SK-N-SH treated with all-trans-retinoic acid at 6 μM for 48 hours (cell line): ENCODE measurements at regions not wholly inside any gene's neighbourhood (a gene's known extent, or its start where the extent isn't known, plus 50 kb on each side); places are given as distances from the start of the nearest gene placed in this dataset.

Experiments used
- ATAC-seq: fragments of 200-7000 bp; cut with Tn5 transposase; 3 replicates; pipeline ENCODE4 v1.9.1; 2020; ENCODE audit warnings: mild to moderate bottlenecking, moderate library complexity
- ARNTL ChIP-seq: fragments of 450-650 bp; formaldehyde crosslinking; IDR thresholded peaks from 2 replicates; pipeline ENCODE4 v1.5.0; 2020; ENCODE audit warnings: low read depth, mild to moderate bottlenecking, moderate library complexity, borderline replicate concordance
- BACH2 ChIP-seq: fragments of 250-450 bp; sonication (Bioruptor Pico); IDR thresholded peaks from 2 replicates; pipeline ENCODE4 v1.9.0; 2021; ENCODE audit warnings: mild to moderate bottlenecking, borderline replicate concordance
- CSDC2 ChIP-seq: fragments of 250-450 bp; sonication (Bioruptor Pico); IDR thresholded peaks from 2 replicates; pipeline ENCODE4 v1.5.0; 2020; ENCODE audit warnings: mild to moderate bottlenecking, moderate library complexity
- CSRNP3 ChIP-seq: fragments of 250-450 bp; sonication (Bioruptor Pico); IDR thresholded peaks from 2 replicates; pipeline ENCODE4 v1.5.1; 2021; ENCODE audit warnings: mild to moderate bottlenecking, moderate library complexity
- ESRRG ChIP-seq: fragments of 250-450 bp; sonication (Bioruptor Pico); IDR thresholded peaks from 2 replicates; pipeline ENCODE4 v1.6.1; 2021; ENCODE audit warnings: mild to moderate bottlenecking
- GLIS3 ChIP-seq: fragments of 250-450 bp; sonication (Bioruptor Pico); IDR thresholded peaks from 2 replicates; pipeline ENCODE4 v1.5.0; 2020; ENCODE audit warnings: mild to moderate bottlenecking, moderate library complexity
- ISL1 ChIP-seq: fragments of 250-450 bp; sonication (Bioruptor Pico); IDR thresholded peaks from 2 replicates; pipeline ENCODE4 v2.1.2; 2022; ENCODE audit warnings: mild to moderate bottlenecking, moderate library complexity
- OSR1 ChIP-seq: fragments of 250-450 bp; sonication (Bioruptor Pico); IDR thresholded peaks from 2 replicates; pipeline ENCODE4 v1.8.0; 2022; ENCODE audit warnings: moderate library complexity, mild to moderate bottlenecking, inconsistent platforms
- PATZ1 ChIP-seq: fragments of 250-450 bp; sonication (Bioruptor Pico); IDR thresholded peaks from 2 replicates; pipeline ENCODE4 v1.8.0; 2020; ENCODE audit warnings: mild to moderate bottlenecking, moderate library complexity, borderline replicate concordance
- PPARA ChIP-seq: fragments of 250-450 bp; sonication (Bioruptor Pico); IDR thresholded peaks from 2 replicates; pipeline ENCODE4 v1.5.0; 2020; ENCODE audit warnings: mild to moderate bottlenecking, borderline replicate concordance
- RARB ChIP-seq: fragments of 250-450 bp; sonication (Bioruptor Pico); IDR thresholded peaks from 2 replicates; pipeline ENCODE4 v1.8.0; 2021; ENCODE audit warnings: mild to moderate bottlenecking, moderate library complexity
- SNAI2 ChIP-seq: fragments of 250-450 bp; sonication (Bioruptor Pico); IDR thresholded peaks from 2 replicates; pipeline ENCODE4 v1.5.0; 2020; ENCODE audit warnings: mild to moderate bottlenecking, moderate library complexity
- TCF4 ChIP-seq: fragments of 250-450 bp; sonication (Bioruptor Pico); IDR thresholded peaks from 2 replicates; pipeline ENCODE4 v1.8.0; 2021; ENCODE audit warnings: mild to moderate bottlenecking, moderate library complexity, borderline replicate concordance
- TOX ChIP-seq: fragments of 250-450 bp; sonication (Bioruptor Pico); IDR thresholded peaks from 2 replicates; pipeline ENCODE4 v1.8.0; 2021; ENCODE audit warnings: mild to moderate bottlenecking, moderate library complexity, borderline replicate concordance
- TSHZ2 ChIP-seq: fragments of 250-450 bp; sonication (Bioruptor Pico); IDR thresholded peaks from 2 replicates; pipeline ENCODE4 v1.5.0; 2020; ENCODE audit warnings: mild to moderate bottlenecking, moderate library complexity
- ZC3H10 ChIP-seq: fragments of 250-450 bp; sonication (Bioruptor Pico); IDR thresholded peaks from 2 replicates; pipeline ENCODE4 v1.5.1; 2021; ENCODE audit warnings: mild to moderate bottlenecking, moderate library complexity
- ZFP30 ChIP-seq: fragments of 450-650 bp; formaldehyde crosslinking; IDR thresholded peaks from 2 replicates; pipeline ENCODE4 v1.5.0; 2022; ENCODE audit warnings: mild to moderate bottlenecking, moderate library complexity
- ZNF565 ChIP-seq: fragments of 450-650 bp; formaldehyde crosslinking; conservative IDR thresholded peaks from 2 replicates; pipeline ENCODE4 v1.5.0; 2020; ENCODE audit warnings: low read depth, mild to moderate bottlenecking, moderate library complexity
- ZNF8 ChIP-seq: fragments of 450-650 bp; formaldehyde crosslinking; IDR thresholded peaks from 2 replicates; pipeline ENCODE4 v1.5.0; 2020; ENCODE audit warnings: mild to moderate bottlenecking, moderate library complexity
- TF ChIP-seq, protein P1 (sequence below): fragments of 250-450 bp; sonication (Bioruptor Pico); IDR thresholded peaks from 2 replicates; pipeline ENCODE4 v1.5.1; 2020; ENCODE audit warnings: low read depth, mild to moderate bottlenecking, moderate library complexity
- TF ChIP-seq, protein P2 (sequence below): fragments of 250-450 bp; sonication (Bioruptor Pico); IDR thresholded peaks from 2 replicates; pipeline ENCODE4 v1.8.0; 2021; ENCODE audit warnings: low read depth, mild to moderate bottlenecking, moderate library complexity, borderline replicate concordance

DNA sequence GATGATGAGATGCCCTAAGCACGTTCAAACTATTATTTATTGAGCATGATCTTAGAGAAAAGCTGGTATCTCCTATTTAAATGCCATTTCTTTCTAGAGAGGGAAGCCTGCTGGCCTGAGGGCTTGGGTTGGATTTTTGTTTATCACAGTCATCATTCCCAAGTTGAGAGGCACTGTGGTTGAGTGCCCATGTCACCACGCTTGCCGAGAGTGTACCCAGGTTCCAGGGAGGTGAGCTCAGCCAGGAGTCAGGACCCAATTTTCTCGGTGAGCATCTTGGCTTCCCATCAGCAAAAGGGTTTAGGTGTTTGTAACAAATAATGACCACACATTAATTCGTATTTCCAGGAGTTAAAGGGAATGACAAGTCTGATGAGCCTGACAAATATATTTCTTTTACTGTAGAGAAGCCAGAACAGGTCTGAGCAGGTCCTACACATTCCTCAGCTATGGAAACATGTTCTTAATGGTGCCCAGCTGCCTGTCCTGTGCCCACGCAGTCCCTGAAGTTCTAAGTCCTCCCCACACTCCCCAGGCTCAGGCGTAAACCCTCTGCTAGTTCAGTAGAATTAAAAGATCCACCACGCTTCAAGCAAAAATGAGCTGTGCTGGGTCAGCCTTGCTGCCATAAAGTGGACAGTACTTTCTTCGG, 258.9 kb upstream of the IRX2 start (continued):
- no peak for TF ChIP-seq ZNF8
- no peak for TF ChIP-seq PPARA (CRISPR knock-in tag)
- TF ChIP-seq ESRRG (CRISPR knock-in tag): no peak
- TF ChIP-seq ISL1 (CRISPR knock-in tag): no peak

- ATAC-seq: no peak
- TF ChIP-seq GLIS3 (CRISPR knock-in tag): no peak
Observed at GRCh38 chr5:3009605-3010004, 258.1 kb upstream of the IRX2 start.

- TF ChIP-seq ESRRG (CRISPR knock-in tag) (no peak), CSDC2 (CRISPR knock-in tag) (no peak), CSRNP3 (CRISPR knock-in tag) (no peak), ZNF565 (no peak), ZC3H10 (CRISPR knock-in tag) (no peak), TSHZ2 (CRISPR knock-in tag) (no peak), PPARA (CRISPR knock-in tag) (no peak), ARNTL (CRISPR knock-in tag) (no peak), OSR1 (CRISPR knock-in tag) (no peak), ZNF8 (no peak), TOX (CRISPR knock-in tag) (no peak), BACH2 (no peak), GLIS3 (CRISPR knock-in tag) (no peak), PATZ1 (CRISPR knock-in tag) (no peak), RARB (CRISPR knock-in tag) (no peak), SNAI2 (CRISPR knock-in tag) (no peak), TCF4 (no peak), ISL1 (CRISPR knock-in tag) (no peak)
- TF ChIP-seq, protein P1, sequence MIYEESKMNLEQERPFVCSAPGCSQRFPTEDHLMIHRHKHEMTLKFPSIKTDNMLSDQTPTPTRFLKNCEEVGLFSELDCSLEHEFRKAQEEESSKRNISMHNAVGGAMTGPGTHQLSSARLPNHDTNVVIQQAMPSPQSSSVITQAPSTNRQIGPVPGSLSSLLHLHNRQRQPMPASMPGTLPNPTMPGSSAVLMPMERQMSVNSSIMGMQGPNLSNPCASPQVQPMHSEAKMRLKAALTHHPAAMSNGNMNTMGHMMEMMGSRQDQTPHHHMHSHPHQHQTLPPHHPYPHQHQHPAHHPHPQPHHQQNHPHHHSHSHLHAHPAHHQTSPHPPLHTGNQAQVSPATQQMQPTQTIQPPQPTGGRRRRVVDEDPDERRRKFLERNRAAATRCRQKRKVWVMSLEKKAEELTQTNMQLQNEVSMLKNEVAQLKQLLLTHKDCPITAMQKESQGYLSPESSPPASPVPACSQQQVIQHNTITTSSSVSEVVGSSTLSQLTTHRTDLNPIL (CRISPR knock-in tag): no peak
- ATAC-seq: no peak
Observed at GRCh38 chr5:3007577-3007976, 256.1 kb upstream of the IRX2 start.

DNA sequence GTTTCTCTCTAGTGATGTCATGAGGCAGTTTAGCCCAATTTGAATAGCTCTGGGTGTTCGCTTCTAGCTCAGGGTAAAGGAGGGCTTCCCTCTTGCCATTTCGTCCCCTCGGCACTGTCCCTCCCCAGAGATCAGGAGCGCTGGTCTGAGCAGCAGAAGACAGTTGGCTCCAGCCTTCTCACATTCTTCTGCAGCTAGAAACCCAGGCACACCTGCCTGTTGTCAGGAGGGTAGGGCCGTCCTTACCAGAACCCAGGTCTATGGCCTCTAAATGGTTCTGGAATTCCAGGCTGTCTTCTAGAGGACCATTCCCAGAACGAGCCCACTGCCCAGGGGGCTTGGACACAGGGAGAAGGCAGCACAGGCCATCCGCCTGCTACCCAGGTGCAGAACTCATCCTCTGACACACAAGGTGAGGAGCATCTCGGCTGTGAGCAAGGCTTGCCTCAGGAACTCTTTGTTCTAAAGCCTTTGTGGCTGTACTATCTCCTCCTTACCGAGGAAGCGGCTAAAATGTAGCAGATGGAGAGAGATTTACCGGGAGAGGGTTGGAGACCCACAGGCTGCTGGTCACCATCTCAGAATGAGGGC, 255.6 kb upstream of the IRX2 start:
- no peak for ATAC-seq
- no peak for TF ChIP-seq OSR1 (CRISPR knock-in tag)
- TF ChIP-seq, protein P2, sequence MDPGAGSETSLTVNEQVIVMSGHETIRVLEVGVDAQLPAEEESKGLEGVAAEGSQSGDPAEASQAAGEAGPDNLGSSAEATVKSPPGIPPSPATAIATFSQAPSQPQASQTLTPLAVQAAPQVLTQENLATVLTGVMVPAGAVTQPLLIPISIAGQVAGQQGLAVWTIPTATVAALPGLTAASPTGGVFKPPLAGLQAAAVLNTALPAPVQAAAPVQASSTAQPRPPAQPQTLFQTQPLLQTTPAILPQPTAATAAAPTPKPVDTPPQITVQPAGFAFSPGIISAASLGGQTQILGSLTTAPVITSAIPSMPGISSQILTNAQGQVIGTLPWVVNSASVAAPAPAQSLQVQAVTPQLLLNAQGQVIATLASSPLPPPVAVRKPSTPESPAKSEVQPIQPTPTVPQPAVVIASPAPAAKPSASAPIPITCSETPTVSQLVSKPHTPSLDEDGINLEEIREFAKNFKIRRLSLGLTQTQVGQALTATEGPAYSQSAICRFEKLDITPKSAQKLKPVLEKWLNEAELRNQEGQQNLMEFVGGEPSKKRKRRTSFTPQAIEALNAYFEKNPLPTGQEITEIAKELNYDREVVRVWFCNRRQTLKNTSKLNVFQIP: no peak
- TF ChIP-seq RARB (CRISPR knock-in tag): no peak
- no peak for TF ChIP-seq SNAI2 (CRISPR knock-in tag)
- no peak for TF ChIP-seq ISL1 (CRISPR knock-in tag)
- TF ChIP-seq ZNF565: no peak
- TF ChIP-seq ZFP30 (CRISPR knock-in tag): no peak
- TF ChIP-seq, protein P1 (CRISPR knock-in tag): no peak
- no peak for TF ChIP-seq CSDC2 (CRISPR knock-in tag)
- TF ChIP-seq TOX (CRISPR knock-in tag): no peak
- no peak for TF ChIP-seq TSHZ2 (CRISPR knock-in tag)
- TF ChIP-seq ESRRG (CRISPR knock-in tag): no peak
